Adrenal gland (tissue), 5 donors: ENCODE measurements at regions not wholly inside any gene's neighbourhood (a gene's known extent, or its start where the extent isn't known, plus 50 kb on each side); places are given as distances from the start of the nearest gene placed in this dataset.

ENCODE experiments used
- POLR2A ChIP-seq, 2 donors: fragments of 450-650 bp; IDR thresholded peaks; one replicate each; pipeline ENCODE4 v1.6.1; 2017; ENCODE audit warnings: antibody characterized with exemption in 2 of 2, mild to moderate bottlenecking in 2 of 2, moderate library complexity in 1 of 2
- TF ChIP-seq, protein P1 (sequence below), 6 experiments: fragments of 450-650 bp in 4 of 6; fragments of 200-600 bp in 2 of 6; sonication (generic) in 1 of 6; IDR thresholded peaks; 1 replicate in 5 of 6; 2 replicates in 1 of 6; pipeline versions ENCODE4 v1.5.1 to v1.8.0; 2016 to 2021; ENCODE audit warnings: antibody characterized with exemption in 6 of 6, mild to moderate bottlenecking in 2 of 6, moderate library complexity in 1 of 6
- donor health status: DM: no; HTN: no; CAD: no.

DNA sequence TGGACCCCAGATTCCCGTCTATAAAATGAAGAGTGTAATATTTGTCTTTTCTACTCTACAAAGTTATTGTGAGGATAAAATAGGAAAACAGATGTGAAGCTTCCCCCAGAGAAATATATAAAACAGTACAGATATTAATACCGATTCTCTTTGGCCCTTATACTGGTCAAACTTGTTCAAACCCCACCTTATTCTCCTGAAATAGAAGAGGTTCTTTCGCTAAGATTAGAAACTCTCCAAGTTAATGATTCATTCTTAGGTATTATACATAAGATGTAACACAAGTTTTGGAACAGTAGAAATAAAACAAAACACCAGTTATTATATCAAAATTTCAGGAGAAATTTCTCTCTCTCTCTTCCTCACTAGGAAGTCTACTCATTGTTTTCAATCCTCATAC lies 852.4 kb upstream of the ADAMTS5 start:
- TF ChIP-seq, protein P1, sequence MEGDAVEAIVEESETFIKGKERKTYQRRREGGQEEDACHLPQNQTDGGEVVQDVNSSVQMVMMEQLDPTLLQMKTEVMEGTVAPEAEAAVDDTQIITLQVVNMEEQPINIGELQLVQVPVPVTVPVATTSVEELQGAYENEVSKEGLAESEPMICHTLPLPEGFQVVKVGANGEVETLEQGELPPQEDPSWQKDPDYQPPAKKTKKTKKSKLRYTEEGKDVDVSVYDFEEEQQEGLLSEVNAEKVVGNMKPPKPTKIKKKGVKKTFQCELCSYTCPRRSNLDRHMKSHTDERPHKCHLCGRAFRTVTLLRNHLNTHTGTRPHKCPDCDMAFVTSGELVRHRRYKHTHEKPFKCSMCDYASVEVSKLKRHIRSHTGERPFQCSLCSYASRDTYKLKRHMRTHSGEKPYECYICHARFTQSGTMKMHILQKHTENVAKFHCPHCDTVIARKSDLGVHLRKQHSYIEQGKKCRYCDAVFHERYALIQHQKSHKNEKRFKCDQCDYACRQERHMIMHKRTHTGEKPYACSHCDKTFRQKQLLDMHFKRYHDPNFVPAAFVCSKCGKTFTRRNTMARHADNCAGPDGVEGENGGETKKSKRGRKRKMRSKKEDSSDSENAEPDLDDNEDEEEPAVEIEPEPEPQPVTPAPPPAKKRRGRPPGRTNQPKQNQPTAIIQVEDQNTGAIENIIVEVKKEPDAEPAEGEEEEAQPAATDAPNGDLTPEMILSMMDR (IDR thresholded peaks at IDR 0.05): no peak
- TF ChIP-seq POLR2A (IDR thresholded peaks at IDR 0.05): no peak
